Right lobe of liver (tissue), 4 donors: ENCODE measurements at regions not wholly inside any gene's neighbourhood (a gene's known extent, or its start where the extent isn't known, plus 50 kb on each side); places are given as distances from the start of the nearest gene placed in this dataset.

Source experiments
- CTCF ChIP-seq, 4 donors: fragments of 200-600 bp in 3 of 4; fragments of 450-650 bp in 1 of 4; IDR thresholded peaks; one replicate each; pipeline versions ENCODE4 v1.5.1 to v1.8.0; 2016 to 2022; ENCODE audit warnings: antibody characterized with exemption in 4 of 4, mild to moderate bottlenecking in 2 of 4
- POLR2A ChIP-seq: fragments of 450-650 bp; IDR thresholded peaks from one replicate; pipeline ENCODE4 v1.6.1; 2017; ENCODE audit warnings: antibody characterized with exemption, mild to moderate bottlenecking
- donor health status: DM: no; HTN: no; CAD: no.
- donor health status: DM: no; HTN: no; CAD: no.
- donor health status: DM: no; HTN: yes; CAD: no.

GRCh38 chr1:242761556-242761955, 237.1 kb upstream of the PLD5 start:
- TF ChIP-seq CTCF (IDR thresholded peaks at IDR 0.05) = no peak
- no peak for TF ChIP-seq POLR2A
